H7 (cell line): ENCODE measurements at regions not wholly inside any gene's neighbourhood (a gene's known extent, or its start where the extent isn't known, plus 50 kb on each side); places are given as distances from the start of the nearest gene placed in this dataset.

ENCODE experiments used
- DNase-seq: peaks from one replicate; pipeline ENCODE4 v3.0.0; 2012
- H3K27me3 ChIP-seq: 2 replicates; pipeline ENCODE4 v1.6.0; 2011; ENCODE audit warnings: mild to moderate bottlenecking, low read length; ENCODE audit not compliant: control insufficient read depth, insufficient read depth
- H3K36me3 ChIP-seq: replicated peaks from 2 replicates; pipeline ENCODE4 v1.5.1; 2011; ENCODE audit warnings: low read length; ENCODE audit not compliant: control insufficient read depth, insufficient read depth
- H3K4me3 ChIP-seq: 2 replicates; pipeline ENCODE4 v1.5.1; 2011; ENCODE audit warnings: low read depth, mild to moderate bottlenecking, control low read depth, low read length, moderate library complexity; ENCODE audit not compliant: insufficient read depth

DNA sequence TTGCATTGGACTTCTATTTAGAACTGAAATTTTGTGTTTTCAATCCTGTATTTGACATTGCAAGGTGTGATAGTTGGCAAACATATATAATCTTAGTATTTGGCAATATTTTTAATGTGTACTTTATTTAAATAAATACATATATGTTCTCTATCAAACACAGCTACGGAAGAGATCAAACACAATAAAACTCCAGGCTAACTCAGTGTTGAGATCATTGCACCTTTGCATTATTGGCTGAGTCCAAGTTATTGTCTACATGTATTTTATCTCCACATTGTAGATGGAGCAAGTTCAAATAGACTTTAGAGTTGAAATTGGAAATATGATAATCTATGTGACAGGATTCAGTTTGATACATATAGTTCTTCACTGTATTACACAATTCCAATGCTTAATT is 176.7 kb downstream of the ST6GAL2 start:
- no peaks in the 10 kb centered on the region for H3K27me3 ChIP-seq
- no peak overlapping the region for H3K4me3 ChIP-seq
- no peak for DNase-seq
- no peaks in the 10 kb centered on the region for H3K36me3 ChIP-seq

DNA sequence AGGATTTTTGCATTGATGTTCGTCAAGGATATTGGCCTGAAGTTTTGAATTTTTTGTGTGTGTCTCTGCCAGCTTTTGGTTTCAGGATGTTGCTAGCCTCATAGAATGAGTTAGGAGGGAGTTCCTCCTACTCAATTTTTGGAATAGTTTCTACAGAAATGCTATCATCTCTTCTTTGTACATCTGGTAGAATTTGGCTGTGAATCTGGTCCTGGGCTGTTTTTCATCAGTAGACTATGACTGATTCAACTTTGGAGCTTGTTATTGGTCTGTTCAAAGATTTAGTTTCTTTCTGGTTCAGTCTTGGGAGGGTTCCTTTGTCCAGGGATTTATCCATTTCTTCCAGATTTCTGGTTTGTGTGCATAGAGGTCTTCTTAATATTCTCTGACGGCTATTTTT is 166.7 kb downstream of the ST6GAL2 start:
- Histone ChIP-seq H3K27me3 (no peaks in the 10 kb centered on the region), H3K36me3 (no peaks in the 10 kb centered on the region), H3K4me3 (no peak overlapping the region)
- no peak for DNase-seq

DNA sequence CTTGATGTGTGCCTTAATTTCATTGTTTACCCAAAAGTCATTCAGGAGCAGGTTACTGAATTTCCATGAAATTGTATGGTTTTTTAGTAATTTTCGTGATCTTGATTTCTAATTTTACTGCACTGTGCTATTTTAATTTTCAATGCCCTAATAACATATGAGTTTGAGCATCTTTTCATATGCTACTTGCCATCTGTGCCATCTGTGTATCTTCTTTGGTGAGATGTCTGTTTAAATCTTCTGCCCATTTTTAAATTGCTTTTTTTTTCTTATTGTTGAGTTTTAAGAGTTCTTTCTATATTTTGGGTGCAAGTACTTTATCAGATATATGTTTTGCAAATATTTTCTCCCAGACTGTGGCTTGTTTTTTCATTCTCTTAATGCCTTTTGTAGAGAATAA is 165.9 kb downstream of the ST6GAL2 start:
- no peaks in the 10 kb centered on the region for H3K27me3 ChIP-seq
- no peaks in the 10 kb centered on the region for H3K36me3 ChIP-seq
- H3K4me3 ChIP-seq = no peak overlapping the region
- no peak for DNase-seq

DNA sequence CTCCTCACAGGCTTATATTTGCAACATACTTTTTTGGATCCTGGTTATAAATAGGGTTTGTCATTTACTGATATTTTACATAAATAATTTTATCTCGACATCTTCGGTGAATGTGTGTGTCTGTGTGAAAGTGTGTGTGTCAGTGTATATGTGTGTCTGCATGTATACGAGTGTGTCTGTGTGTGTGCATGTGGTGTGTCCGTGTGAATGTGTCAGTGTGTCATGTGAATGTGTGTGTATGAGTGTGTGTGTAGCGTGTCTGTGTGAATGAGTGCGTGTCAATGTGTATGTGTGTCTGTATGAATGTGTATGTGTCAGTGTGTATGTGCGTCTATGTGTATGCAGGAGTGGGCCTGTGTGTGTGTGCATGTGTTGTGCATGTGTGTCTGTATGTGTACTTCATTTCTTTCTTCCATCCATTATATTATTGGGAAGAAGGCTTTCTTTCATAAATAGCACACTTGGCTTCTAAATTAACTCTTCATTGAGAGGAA is 161.6 kb downstream of the ST6GAL2 start:
- DNase-seq = no peak
- H3K4me3 ChIP-seq = no peak overlapping the region
- H3K36me3 ChIP-seq = no peaks in the 10 kb centered on the region
- H3K27me3 ChIP-seq = no peaks in the 10 kb centered on the region

DNA sequence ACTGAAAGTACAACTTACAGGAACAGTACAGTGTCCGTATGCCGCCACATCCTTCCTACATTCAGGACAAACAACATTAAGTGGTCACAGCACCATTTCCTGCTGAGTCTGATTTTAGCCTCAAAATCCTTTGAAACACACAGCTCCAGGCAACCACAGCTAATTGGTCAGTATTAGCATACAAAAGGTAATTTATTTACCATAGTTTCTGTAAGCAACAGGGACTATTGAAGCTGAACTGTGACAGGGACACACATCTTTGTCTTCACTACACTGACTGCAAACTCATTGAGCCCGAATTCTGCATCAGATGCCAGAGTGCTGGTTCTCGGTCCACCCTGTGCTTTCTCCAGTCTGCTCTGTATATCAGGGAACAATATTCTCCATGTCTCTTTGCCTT is 151.8 kb downstream of the ST6GAL2 start:
- Histone ChIP-seq H3K36me3 (no peaks in the 10 kb centered on the region), H3K27me3 (no peaks in the 10 kb centered on the region)
- no peak for DNase-seq

DNA sequence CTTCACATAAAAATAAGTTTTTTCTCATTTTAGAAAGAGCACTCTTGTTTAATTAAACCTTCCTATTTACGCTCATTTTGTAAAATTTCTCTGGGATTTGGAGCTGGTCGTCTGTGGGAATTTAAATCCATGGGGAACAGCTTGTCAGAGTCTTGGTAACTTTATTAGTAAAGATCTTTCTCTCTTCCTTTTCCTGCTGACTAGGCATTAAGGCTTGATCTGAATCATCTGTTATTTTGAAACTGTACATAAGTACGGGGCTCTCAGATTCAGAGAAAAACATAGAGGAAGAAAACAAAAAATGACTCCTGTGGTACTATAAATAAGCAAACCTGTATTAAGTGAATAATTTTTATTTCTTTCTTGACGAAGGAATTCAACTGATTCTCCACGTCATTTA is 150.2 kb downstream of the ST6GAL2 start:
- H3K4me3 ChIP-seq = no peak overlapping the region
- H3K36me3 ChIP-seq = no peaks in the 10 kb centered on the region
- DNase-seq = no peak
- H3K27me3 ChIP-seq = no peaks in the 10 kb centered on the region

More for the DNA sequence above, 151.8 kb downstream of the ST6GAL2 start:
- no peak overlapping the region for H3K4me3 ChIP-seq

DNA sequence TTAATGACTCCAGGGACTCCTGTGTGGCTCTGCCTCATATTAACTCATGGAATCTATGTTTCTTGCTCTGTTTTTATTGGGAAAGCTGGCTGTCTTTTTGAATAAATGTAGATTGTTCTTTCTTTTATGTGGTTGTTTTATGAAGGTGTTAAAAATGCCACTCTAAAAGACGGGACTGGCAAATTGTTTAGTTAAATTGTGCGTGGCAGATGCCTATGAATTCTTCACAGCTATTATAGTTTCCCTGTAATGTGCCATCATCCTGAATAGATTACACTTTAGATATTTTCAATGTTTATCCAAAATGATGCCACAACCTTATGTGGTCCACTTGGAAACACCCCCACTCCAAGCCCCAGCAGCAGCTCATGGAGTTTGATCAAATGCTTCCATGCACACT is 149.7 kb downstream of the ST6GAL2 start:
- no peaks in the 10 kb centered on the region for H3K36me3 ChIP-seq
- H3K27me3 ChIP-seq = no peaks in the 10 kb centered on the region
- no peak for DNase-seq
- no peak overlapping the region for H3K4me3 ChIP-seq

DNA sequence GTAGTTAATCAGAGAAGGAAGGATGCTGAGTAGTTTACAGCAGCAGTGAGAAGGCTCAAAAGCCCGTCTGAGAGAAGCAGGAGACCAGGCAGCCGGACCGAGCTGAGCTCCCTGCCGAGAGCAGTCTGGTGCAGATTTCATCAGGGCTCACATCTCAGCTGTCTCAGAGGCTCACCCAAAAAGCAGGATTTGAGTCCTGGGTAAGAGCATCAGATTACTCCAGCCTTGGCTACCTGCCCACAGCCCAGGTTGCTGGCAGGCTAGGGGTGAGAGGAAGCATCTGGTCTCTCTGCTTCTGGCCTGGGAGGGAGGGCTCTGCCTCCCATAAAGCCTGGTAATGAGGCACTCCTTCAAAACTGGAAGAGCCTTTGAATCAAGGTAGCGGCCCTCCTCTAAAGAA is 140.5 kb downstream of the ST6GAL2 start:
- Histone ChIP-seq H3K36me3 (no peaks in the 10 kb centered on the region), H3K4me3 (no peak overlapping the region), H3K27me3 (no peaks in the 10 kb centered on the region)
- no peak for DNase-seq

DNA sequence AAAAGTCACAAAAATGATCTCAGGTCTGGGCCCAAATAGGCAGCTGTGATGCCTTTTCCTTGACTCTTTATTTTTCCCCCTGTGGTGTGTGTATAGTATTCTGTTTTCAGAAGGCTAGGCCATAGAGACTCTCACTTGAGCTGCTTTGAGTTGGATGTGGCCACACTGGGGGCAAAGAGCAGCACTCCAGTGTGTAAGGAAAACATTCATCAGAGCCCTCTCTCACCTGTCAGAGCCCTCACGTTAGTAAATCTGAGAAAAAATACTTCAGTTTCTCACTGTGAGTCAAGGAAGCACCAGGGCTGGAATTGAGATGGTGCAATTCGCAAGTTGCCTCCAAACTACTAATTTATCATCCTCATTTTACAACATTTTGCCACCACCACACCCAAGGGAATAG is 136.1 kb downstream of the ST6GAL2 start:
- DNase-seq = no peak
- no peak overlapping the region for H3K4me3 ChIP-seq
- H3K27me3 ChIP-seq = no peaks in the 10 kb centered on the region
- H3K36me3 ChIP-seq = no peaks in the 10 kb centered on the region
